ENCODE measurements at regions not wholly inside any gene's neighbourhood (a gene's known extent, or its start where the extent isn't known, plus 50 kb on each side); places are given as distances from the start of the nearest gene placed in this dataset.
"Not testable (repeated sequence)": the region's sequence is repeated elsewhere in the genome, so short reads cannot be mapped to it uniquely, and the experiment has no call there.

- no peak for DNase-seq
- in situ Hi-C loops (cut with MboI; ENCODE audit: low pct_unique_long_range_greater_than_20kb, low sequenced_read_pairs): no loop called here
Observed at GRCh38 chr1:94679332-94680038, 137.9 kb upstream of the F3 start.

GRCh38 chr1:94678202-94678848 lies 136.8 kb upstream of the F3 start:
- in situ Hi-C loops (cut with MboI; ENCODE audit: low pct_unique_long_range_greater_than_20kb, low sequenced_read_pairs): no loop called here
- no peak for DNase-seq

- in situ Hi-C loops (cut with MboI; ENCODE audit: low pct_unique_long_range_greater_than_20kb, low sequenced_read_pairs): no loop called here
Observed at GRCh38 chr1:94677714-94678113, 136.2 kb upstream of the F3 start.

GRCh38 chr1:94677087-94677486 lies 135.5 kb upstream of the F3 start:
- DNase-seq: no peak
- in situ Hi-C loops (cut with MboI; ENCODE audit: low pct_unique_long_range_greater_than_20kb, low sequenced_read_pairs): no loop called here

More at GRCh38 chr1:94677714-94678113, 136.2 kb upstream of the F3 start:
- no peak for DNase-seq

DNA sequence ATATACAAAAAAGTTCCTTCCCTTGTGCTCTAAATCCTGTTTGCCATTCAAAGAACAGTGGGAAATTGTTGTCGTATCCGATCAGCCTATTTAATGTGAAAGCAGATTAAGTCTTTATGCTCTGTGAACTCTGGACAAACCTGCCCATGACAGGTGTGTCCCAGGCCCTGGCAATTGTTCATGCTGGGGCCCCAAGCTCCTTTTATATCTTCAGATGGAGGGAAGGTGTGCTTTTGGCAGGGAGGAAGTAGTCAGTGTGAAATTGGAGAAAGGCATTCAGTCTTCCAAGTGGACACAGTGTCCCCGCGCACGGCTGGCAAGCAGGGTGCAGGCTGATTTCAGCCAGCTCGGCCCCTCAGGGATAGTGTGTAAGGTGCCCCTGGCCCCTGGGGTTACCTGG lies 135.1 kb upstream of the F3 start:
- in situ Hi-C loops (cut with MboI; ENCODE audit: low pct_unique_long_range_greater_than_20kb, low sequenced_read_pairs): no loop called here
- DNase-seq: no peak

DNA sequence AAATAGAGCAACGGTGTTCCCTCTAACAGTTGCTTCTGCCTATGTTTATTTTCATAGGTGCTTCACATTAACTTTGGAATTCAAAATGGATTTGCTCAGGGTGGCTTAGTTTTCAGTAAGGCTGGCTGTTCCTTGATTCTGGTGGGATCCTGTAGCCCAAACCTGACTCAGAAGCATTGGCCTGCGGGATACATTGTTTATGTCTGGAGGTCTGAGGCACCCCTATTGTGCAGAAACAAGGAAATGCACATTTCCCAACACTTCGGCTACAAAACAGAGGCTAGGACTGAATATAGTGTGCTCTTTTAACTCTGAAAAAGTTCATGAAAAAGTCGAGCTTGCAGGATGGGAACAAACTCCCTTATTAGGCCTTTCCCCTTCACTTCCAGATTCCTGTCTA lies 133.8 kb upstream of the F3 start:
- no peak for DNase-seq
- in situ Hi-C loops (cut with MboI; ENCODE audit: low pct_unique_long_range_greater_than_20kb, low sequenced_read_pairs): no loop called here

GRCh38 chr1:94674876-94675275 lies 133.3 kb upstream of the F3 start:
- in situ Hi-C loops (cut with MboI; ENCODE audit: low pct_unique_long_range_greater_than_20kb, low sequenced_read_pairs): no loop called here
- DNase-seq: no peak

- in situ Hi-C loops (cut with MboI; ENCODE audit: low pct_unique_long_range_greater_than_20kb, low sequenced_read_pairs): no loop called here
- DNase-seq: no peak
Observed at GRCh38 chr1:94672934-94673333, 131.4 kb upstream of the F3 start.

GRCh38 chr1:94672001-94672400 lies 130.4 kb upstream of the F3 start:
- DNase-seq: no peak
- in situ Hi-C loops (cut with MboI; ENCODE audit: low pct_unique_long_range_greater_than_20kb, low sequenced_read_pairs): no loop called here

- no peak for DNase-seq
- in situ Hi-C loops (cut with MboI; ENCODE audit: low pct_unique_long_range_greater_than_20kb, low sequenced_read_pairs): no loop called here
Observed at GRCh38 chr1:94670273-94670672, 128.7 kb upstream of the F3 start.

DNA sequence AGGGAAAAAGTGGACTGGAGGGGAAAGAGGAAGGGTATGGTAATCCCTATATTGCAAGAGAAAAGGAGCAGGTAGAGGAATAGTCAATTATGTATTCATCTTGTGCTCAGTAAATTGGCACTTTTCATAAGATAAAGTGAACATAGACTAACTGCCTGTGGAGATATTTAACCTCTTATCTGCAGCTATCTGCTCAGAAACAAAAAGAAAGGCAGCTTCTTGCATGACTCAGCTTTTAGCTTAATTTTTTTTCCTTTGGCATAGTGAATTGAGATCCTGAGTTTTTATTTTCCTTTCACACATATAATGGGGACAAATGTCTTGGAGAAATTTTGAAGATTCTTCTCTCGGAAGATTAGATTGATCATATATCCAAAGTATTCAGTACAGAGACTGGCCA lies 127.6 kb upstream of the F3 start:
- in situ Hi-C loops (cut with MboI; ENCODE audit: low pct_unique_long_range_greater_than_20kb, low sequenced_read_pairs): no loop called here
- DNase-seq: no peak

GRCh38 chr1:94668528-94668927 lies 127.0 kb upstream of the F3 start:
- in situ Hi-C loops (cut with MboI; ENCODE audit: low pct_unique_long_range_greater_than_20kb, low sequenced_read_pairs): no loop called here
- no peak for DNase-seq

DNA sequence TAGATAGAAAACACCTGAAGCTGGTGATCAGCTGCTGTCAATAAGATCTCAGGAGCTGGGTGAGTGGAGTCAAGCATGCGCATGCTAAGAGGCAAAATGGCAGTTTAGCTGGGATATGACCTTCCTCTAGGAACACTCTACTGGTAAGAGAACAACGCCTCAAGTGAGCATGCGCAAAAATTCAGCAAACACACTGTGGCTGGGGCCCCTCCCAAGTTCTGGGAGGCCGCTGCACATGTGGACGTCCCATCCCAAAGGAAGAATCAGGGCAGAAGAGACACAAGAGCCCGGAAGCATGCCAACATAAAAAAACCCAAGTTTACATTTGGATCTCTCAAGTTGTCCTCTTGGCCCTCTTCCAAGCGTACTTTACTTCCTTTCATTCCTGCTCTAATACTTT lies 126.3 kb upstream of the F3 start:
- in situ Hi-C loops (cut with MboI; ENCODE audit: low pct_unique_long_range_greater_than_20kb, low sequenced_read_pairs): no loop called here
- no peak for DNase-seq

GRCh38 chr1:94666797-94667196 lies 125.2 kb upstream of the F3 start:
- no peak for DNase-seq
- in situ Hi-C loops (cut with MboI; ENCODE audit: low pct_unique_long_range_greater_than_20kb, low sequenced_read_pairs): no loop called here

DNA sequence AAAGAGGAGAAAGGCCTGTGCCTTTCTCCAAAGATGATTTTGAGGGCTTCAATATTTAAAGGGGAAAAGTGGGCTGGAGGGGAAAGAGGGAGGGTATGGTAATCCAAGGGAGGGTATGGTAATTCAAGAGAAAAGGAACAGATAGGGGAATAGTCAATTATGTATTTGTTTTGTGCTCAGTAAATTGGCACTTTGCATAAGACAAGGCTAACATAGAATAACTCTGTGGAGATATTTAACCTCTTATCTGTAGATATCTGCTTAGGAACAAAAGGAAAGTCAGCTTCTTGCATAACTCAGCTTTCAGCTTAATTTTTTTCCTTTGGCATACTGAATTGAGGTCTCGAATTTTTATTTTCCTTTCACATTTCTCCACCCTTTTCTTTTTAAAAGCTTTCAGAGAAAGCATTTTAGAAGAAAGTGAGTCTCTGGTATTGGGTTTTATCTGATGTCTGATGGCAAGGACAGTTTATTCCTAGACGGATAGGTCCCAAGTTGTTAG lies 119.9 kb upstream of the F3 start:
- in situ Hi-C loops (cut with MboI; ENCODE audit: low pct_unique_long_range_greater_than_20kb, low sequenced_read_pairs): no loop called here
- DNase-seq: no peak

DNA sequence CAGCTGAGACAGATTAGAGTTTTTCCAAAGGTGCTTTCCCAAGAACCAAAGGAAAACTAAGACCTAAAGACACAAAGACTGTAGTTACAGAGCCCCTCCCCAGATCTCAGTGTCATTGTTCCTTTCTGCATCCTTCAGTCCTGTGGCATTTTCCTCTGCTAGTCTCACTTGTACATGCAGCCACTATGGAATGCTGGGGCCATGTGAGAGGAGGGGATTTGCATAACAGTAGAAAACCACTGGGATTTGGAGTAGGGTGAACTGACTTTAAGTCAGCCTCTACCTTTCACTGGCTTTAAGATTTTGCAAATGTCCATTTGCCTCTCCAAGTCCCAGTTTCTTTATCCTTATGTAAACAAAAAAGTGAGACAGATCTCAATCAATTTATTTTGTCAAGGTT lies 119.4 kb upstream of the F3 start:
- in situ Hi-C loops (cut with MboI; ENCODE audit: low pct_unique_long_range_greater_than_20kb, low sequenced_read_pairs): no loop called here
- no peak for DNase-seq

GRCh38 chr1:94660258-94660657 lies 118.7 kb upstream of the F3 start:
- DNase-seq: no peak
- in situ Hi-C loops (cut with MboI; ENCODE audit: low pct_unique_long_range_greater_than_20kb, low sequenced_read_pairs): no loop called here

DNA sequence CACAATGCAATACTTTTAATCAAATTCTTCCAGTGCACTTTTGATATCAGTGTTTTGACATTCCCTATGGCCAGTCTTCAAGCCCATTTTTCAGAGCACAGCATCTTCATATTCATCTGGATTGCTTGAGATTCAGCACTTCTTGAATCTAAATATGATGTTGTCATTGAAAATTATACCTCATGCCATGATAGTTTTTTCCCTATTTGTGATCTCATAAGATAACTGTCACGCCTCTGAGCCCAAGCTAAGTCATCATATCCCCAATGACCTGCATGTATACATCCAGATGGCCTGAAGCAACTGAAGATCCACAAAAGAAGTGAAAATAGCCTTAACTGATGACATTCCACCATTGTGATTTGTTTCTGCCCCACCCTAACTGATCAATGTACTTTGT lies 117.6 kb upstream of the F3 start:
- in situ Hi-C loops (cut with MboI; ENCODE audit: low pct_unique_long_range_greater_than_20kb, low sequenced_read_pairs): not testable (repeated sequence)

GRCh38 chr1:94658221-94658620 lies 116.7 kb upstream of the F3 start:
- DNase-seq: no peak

More for the DNA sequence above, 117.6 kb upstream of the F3 start:
- DNase-seq: not testable (repeated sequence)

DNA sequence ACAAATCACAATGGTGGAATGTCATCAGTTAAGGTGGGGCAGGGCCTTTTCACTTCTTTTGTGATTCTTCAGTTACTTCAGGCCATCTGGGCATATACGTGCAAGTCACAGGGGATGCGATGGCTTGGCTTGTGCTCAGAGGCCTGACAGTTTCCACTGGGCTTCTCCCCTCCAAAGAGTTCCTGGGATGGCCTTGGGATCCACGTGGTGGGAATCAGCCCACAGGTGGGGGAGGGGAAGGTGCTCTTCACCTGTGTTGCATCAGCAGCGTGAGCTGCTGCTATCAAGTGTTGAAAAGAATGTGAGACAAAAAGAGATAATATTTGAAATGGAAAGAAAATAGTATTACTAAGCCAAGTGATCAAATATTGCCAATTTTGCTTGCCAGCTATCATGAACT lies 116.2 kb upstream of the F3 start:
- DNase-seq; in situ Hi-C loops (cut with MboI; ENCODE audit: low pct_unique_long_range_greater_than_20kb, low sequenced_read_pairs): not testable (repeated sequence)

More at GRCh38 chr1:94658221-94658620, 116.7 kb upstream of the F3 start:
- in situ Hi-C loops (cut with MboI; ENCODE audit: low pct_unique_long_range_greater_than_20kb, low sequenced_read_pairs): no loop called here

DNA sequence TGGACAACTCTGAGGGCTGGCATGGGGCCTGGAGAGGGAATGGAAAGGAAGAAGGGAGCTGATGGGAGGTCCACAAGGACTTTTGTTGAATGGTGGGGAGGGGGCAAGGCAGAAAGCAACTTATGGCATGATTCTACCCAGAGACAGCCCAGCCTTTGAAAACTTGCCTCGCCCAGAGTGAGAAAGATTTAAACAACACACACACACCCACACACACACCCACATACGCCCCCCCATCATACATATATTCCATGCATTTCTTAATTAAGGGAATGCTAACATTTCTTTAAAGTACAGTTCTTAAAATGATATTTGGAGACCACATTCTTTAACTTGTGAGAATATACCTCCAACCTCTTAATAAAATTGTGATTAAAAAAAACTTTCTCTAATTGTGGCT lies 115.4 kb upstream of the F3 start:
- in situ Hi-C loops (cut with MboI; ENCODE audit: low pct_unique_long_range_greater_than_20kb, low sequenced_read_pairs): no loop called here
- no peak for DNase-seq

Data from KBM-7 (cell line).